ENCODE measurements at regions not wholly inside any gene's neighbourhood (a gene's known extent, or its start where the extent isn't known, plus 50 kb on each side); places are given as distances from the start of the nearest gene placed in this dataset.

DNA sequence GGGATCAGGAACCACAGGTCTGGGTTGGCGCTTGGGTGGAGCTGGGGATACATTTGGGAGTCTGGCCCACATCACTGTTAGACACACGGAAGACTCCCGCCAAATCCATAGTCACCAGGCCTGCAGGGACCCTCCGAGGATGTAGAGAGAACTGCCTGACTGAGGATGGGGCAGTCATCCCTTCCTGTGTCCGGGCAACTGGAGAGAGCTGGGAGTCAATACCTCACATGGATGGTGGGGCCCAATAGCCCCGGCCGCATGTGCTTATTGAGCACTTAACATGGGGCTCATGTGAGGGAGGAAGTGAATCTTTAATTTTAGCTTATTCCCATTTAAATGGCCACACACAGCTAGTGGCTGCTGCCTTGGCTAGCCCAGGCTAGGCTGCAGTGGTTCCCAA is 124.5 kb downstream of the TLR5 start:
- TF ChIP-seq, protein P1, sequence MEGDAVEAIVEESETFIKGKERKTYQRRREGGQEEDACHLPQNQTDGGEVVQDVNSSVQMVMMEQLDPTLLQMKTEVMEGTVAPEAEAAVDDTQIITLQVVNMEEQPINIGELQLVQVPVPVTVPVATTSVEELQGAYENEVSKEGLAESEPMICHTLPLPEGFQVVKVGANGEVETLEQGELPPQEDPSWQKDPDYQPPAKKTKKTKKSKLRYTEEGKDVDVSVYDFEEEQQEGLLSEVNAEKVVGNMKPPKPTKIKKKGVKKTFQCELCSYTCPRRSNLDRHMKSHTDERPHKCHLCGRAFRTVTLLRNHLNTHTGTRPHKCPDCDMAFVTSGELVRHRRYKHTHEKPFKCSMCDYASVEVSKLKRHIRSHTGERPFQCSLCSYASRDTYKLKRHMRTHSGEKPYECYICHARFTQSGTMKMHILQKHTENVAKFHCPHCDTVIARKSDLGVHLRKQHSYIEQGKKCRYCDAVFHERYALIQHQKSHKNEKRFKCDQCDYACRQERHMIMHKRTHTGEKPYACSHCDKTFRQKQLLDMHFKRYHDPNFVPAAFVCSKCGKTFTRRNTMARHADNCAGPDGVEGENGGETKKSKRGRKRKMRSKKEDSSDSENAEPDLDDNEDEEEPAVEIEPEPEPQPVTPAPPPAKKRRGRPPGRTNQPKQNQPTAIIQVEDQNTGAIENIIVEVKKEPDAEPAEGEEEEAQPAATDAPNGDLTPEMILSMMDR (IDR thresholded peaks at IDR 0.05 in 2 of 3, conservative IDR thresholded peaks at IDR 0.05 in 1 of 3; ENCODE audit: insufficient read depth in 2 of 3, low read depth in 1 of 3, low read length in 3 of 3): no peak
- TF ChIP-seq, protein P2, sequence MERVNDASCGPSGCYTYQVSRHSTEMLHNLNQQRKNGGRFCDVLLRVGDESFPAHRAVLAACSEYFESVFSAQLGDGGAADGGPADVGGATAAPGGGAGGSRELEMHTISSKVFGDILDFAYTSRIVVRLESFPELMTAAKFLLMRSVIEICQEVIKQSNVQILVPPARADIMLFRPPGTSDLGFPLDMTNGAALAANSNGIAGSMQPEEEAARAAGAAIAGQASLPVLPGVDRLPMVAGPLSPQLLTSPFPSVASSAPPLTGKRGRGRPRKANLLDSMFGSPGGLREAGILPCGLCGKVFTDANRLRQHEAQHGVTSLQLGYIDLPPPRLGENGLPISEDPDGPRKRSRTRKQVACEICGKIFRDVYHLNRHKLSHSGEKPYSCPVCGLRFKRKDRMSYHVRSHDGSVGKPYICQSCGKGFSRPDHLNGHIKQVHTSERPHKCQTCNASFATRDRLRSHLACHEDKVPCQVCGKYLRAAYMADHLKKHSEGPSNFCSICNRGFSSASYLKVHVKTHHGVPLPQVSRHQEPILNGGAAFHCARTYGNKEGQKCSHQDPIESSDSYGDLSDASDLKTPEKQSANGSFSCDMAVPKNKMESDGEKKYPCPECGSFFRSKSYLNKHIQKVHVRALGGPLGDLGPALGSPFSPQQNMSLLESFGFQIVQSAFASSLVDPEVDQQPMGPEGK (CRISPR knock-in tag; IDR thresholded peaks at IDR 0.05; ENCODE audit: borderline replicate concordance): no peak
- TF ChIP-seq, protein P3, sequence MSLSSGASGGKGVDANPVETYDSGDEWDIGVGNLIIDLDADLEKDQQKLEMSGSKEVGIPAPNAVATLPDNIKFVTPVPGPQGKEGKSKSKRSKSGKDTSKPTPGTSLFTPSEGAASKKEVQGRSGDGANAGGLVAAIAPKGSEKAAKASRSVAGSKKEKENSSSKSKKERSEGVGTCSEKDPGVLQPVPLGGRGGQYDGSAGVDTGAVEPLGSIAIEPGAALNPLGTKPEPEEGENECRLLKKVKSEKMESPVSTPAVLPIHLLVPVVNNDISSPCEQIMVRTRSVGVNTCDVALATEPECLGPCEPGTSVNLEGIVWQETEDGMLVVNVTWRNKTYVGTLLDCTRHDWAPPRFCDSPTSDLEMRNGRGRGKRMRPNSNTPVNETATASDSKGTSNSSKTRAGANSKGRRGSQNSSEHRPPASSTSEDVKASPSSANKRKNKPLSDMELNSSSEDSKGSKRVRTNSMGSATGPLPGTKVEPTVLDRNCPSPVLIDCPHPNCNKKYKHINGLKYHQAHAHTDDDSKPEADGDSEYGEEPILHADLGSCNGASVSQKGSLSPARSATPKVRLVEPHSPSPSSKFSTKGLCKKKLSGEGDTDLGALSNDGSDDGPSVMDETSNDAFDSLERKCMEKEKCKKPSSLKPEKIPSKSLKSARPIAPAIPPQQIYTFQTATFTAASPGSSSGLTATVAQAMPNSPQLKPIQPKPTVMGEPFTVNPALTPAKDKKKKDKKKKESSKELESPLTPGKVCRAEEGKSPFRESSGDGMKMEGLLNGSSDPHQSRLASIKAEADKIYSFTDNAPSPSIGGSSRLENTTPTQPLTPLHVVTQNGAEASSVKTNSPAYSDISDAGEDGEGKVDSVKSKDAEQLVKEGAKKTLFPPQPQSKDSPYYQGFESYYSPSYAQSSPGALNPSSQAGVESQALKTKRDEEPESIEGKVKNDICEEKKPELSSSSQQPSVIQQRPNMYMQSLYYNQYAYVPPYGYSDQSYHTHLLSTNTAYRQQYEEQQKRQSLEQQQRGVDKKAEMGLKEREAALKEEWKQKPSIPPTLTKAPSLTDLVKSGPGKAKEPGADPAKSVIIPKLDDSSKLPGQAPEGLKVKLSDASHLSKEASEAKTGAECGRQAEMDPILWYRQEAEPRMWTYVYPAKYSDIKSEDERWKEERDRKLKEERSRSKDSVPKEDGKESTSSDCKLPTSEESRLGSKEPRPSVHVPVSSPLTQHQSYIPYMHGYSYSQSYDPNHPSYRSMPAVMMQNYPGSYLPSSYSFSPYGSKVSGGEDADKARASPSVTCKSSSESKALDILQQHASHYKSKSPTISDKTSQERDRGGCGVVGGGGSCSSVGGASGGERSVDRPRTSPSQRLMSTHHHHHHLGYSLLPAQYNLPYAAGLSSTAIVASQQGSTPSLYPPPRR (CRISPR knock-in tag; IDR thresholded peaks at IDR 0.05; ENCODE audit: borderline replicate concordance): no peak
- TF ChIP-seq MEF2A (IDR thresholded peaks at IDR 0.05; ENCODE audit: control insufficient read depth, low read depth, low read length): no peak
- TF ChIP-seq TCF7L2 (IDR thresholded peaks at IDR 0.05; ENCODE audit: low read depth, low read length): no peak
- no peak for TF ChIP-seq GTF2F1 (IDR thresholded peaks at IDR 0.05; ENCODE audit: low read depth, low read length)
- no peak for TF ChIP-seq ATF1 (CRISPR knock-in tag; IDR thresholded peaks at IDR 0.05)
- TF ChIP-seq ATF1 (tag; IDR thresholded peaks at IDR 0.05): no peak
- no peak for TF ChIP-seq MXI1 (IDR thresholded peaks at IDR 0.05; ENCODE audit: low read depth, low read length)
- no peak for TF ChIP-seq POLR2A (conservative IDR thresholded peaks at IDR 0.05)
